ENCODE measurements at regions not wholly inside any gene's neighbourhood (a gene's known extent, or its start where the extent isn't known, plus 50 kb on each side); places are given as distances from the start of the nearest gene placed in this dataset.

GRCh38 chr2:20147351-20147750 lies 77.6 kb downstream of the SDC1 start:
- H2AFZ ChIP-seq (ENCODE audit: low read depth), result no peak overlapping the region
- no peak overlapping the region for H3K4me3 ChIP-seq (ENCODE audit: low read depth in 2 of 2, low read length in 1 of 2)
- DNase-seq, result no peak
- TF ChIP-seq RCOR1 (IDR thresholded peaks at IDR 0.05; ENCODE audit: low read length), result no peak
- no peak for TF ChIP-seq RXRA (IDR thresholded peaks at IDR 0.05; ENCODE audit: borderline replicate concordance, low read depth)
- no peak for TF ChIP-seq CTCF (IDR thresholded peaks at IDR 0.05)
- TF ChIP-seq TCF12 (IDR thresholded peaks at IDR 0.05), result no peak
- TF ChIP-seq FOXM1 (IDR thresholded peaks at IDR 0.05; ENCODE audit: low read depth), result no peak
- TF ChIP-seq ZBTB33 (IDR thresholded peaks at IDR 0.05; ENCODE audit: borderline replicate concordance, low read depth), result no peak
- no peak for TF ChIP-seq TAF1 (IDR thresholded peaks at IDR 0.05; ENCODE audit: borderline replicate concordance, low read depth, low read length)
- POLR2A ChIA-PET, result no interaction called here
- H3K4me2 ChIP-seq, result no peak overlapping the region
- CTCF ChIA-PET, result interaction anchor here (7.0 to 15.0 kb wide), 2 partner anchors 13 to 77 kb away, joined by 35 to 215 read pairs; partner anchors contain the start of gene SDC1
- H3K9me3 ChIP-seq, result no peaks in the 10 kb centered on the region
- H3K4me1 ChIP-seq (ENCODE audit: control insufficient read depth in 1 of 2, insufficient read depth in 2 of 2, low read depth in 1 of 2, low read length in 1 of 2), result peaks cover 14 to 39% of the 10 kb centered on the region in 2 experiments
- H3F3A ChIP-seq (replicated peaks; ENCODE audit: insufficient read depth), result peaks cover 8% of the 10 kb centered on the region
- H3K79me2 ChIP-seq (ENCODE audit: insufficient read depth), result no peaks in the 10 kb centered on the region
- H3K27ac ChIP-seq (ENCODE audit: low read depth in 2 of 2, low read length in 1 of 2), result no peak overlapping the region
- no peaks in the 10 kb centered on the region for H3K36me3 ChIP-seq (replicated peaks in 1 of 2; ENCODE audit: control insufficient read depth in 1 of 2, insufficient read depth in 2 of 2, low read length in 1 of 2)
- no peaks in the 10 kb centered on the region for H3K27me3 ChIP-seq (ENCODE audit: insufficient read depth)
- WGBS (ENCODE audit: low lambda C conversion rate), result 90% methylated on average over 3 of the region's 3 CpGs
- no peaks in the 10 kb centered on the region for H4K20me1 ChIP-seq (ENCODE audit: insufficient read depth)
- H3K9me2 ChIP-seq, result no peaks in the 10 kb centered on the region
- no peak overlapping the region for H3K9ac ChIP-seq

GRCh38 chr2:20146401-20146800 lies 78.5 kb downstream of the SDC1 start:
- H3K27me3 ChIP-seq (ENCODE audit: insufficient read depth), result no peaks in the 10 kb centered on the region
- H4K20me1 ChIP-seq (ENCODE audit: insufficient read depth), result no peaks in the 10 kb centered on the region
- H3K9ac ChIP-seq, result no peak overlapping the region
- no peaks in the 10 kb centered on the region for H3K36me3 ChIP-seq (replicated peaks in 1 of 2; ENCODE audit: control insufficient read depth in 1 of 2, insufficient read depth in 2 of 2, low read length in 1 of 2)
- no peak for TF ChIP-seq REST (IDR thresholded peaks at IDR 0.05; ENCODE audit: low read depth, low read length)
- TF ChIP-seq YY1 (IDR thresholded peaks at IDR 0.05; ENCODE audit: low read depth), result no peak
- no peak overlapping the region for H3K4me3 ChIP-seq (ENCODE audit: low read depth in 2 of 2, low read length in 1 of 2)
- ChIA-PET CTCF (interaction anchor here (1.2 to 15.0 kb wide), 4 partner anchors 12 to 131 kb away, joined by 3 to 215 read pairs (median 19); partner anchors contain the start of gene SDC1), POLR2A (no interaction called here)
- H3K79me2 ChIP-seq (ENCODE audit: insufficient read depth), result no peaks in the 10 kb centered on the region
- H3K4me1 ChIP-seq (ENCODE audit: control insufficient read depth in 1 of 2, insufficient read depth in 2 of 2, low read depth in 1 of 2, low read length in 1 of 2), result peaks cover 18 to 38% of the 10 kb centered on the region in 2 experiments
- H3K9me3 ChIP-seq, result no peaks in the 10 kb centered on the region
- no peak overlapping the region for H3K4me2 ChIP-seq
- no peak for DNase-seq
- peaks cover 8% of the 10 kb centered on the region for H3F3A ChIP-seq (replicated peaks; ENCODE audit: insufficient read depth)
- no peak overlapping the region for H2AFZ ChIP-seq (ENCODE audit: low read depth)
- H3K27ac ChIP-seq (ENCODE audit: low read depth in 2 of 2, low read length in 1 of 2), result no peak overlapping the region
- WGBS (ENCODE audit: low lambda C conversion rate), result 89% methylated on average over 2 of the region's 2 CpGs
- no peaks in the 10 kb centered on the region for H3K9me2 ChIP-seq

Measured in SK-N-SH (cell line).